ENCODE measurements at regions not wholly inside any gene's neighbourhood (a gene's known extent, or its start where the extent isn't known, plus 50 kb on each side); places are given as distances from the start of the nearest gene placed in this dataset.

- H2AFZ ChIP-seq (ENCODE audit: low read length), result no peak overlapping the region
Observed at GRCh38 chr16:13379266-13379665, 477.9 kb downstream of the SHISA9 start.

More at GRCh38 chr16:13379266-13379665, 477.9 kb downstream of the SHISA9 start:
- Histone ChIP-seq H3K4me3 (replicated peaks in 1 of 3; ENCODE audit: insufficient read depth in 1 of 3, low read depth in 2 of 3, low read length in 3 of 3) (no peak overlapping the region), H3K27ac (ENCODE audit: extremely low read length, insufficient read depth, low read length) (no peak overlapping the region), H4K20me1 (ENCODE audit: insufficient read depth, low read length) (no peaks in the 10 kb centered on the region), H3K36me3 (replicated peaks in 1 of 2; ENCODE audit: control insufficient read depth in 1 of 2, insufficient read depth in 2 of 2, low read length in 2 of 2) (no peaks in the 10 kb centered on the region), H3K4me1 (ENCODE audit: insufficient read depth, low read length) (no peaks in the 10 kb centered on the region), H3K79me2 (ENCODE audit: insufficient read depth, low read length) (no peaks in the 10 kb centered on the region), H3K9ac (ENCODE audit: insufficient read depth, low read depth, low read length) (no peak overlapping the region), H3K4me2 (ENCODE audit: low read depth, low read length) (no peak overlapping the region), H3K9me3 (ENCODE audit: low read length) (peaks cover 4% of the 10 kb centered on the region; the same call in 1 of the 2 replicates), H3K27me3 (ENCODE audit: control insufficient read depth in 1 of 2, insufficient read depth in 2 of 2, low read length in 2 of 2) (0 out of 5 replicates have a peak, but pooled peaks cover 0 to 4% of the 10 kb centered on the region in 2 experiments)
- BruUV-seq (replicated peaks), result no TSS peak
- intact Hi-C loops (cut with micrococcal nuclease; ENCODE audit: unreplicated experiment) (no loop called here), in situ Hi-C loops (cut with HindIII; ENCODE audit: extremely low pct_ligation_motif_present, low pct_unique_long_range_greater_than_20kb) (no loop called here)
- TF ChIP-seq MEIS2 (CRISPR knock-in tag; IDR thresholded peaks at IDR 0.05), result no peak
- TF ChIP-seq SNAPC4 (CRISPR knock-in tag; IDR thresholded peaks at IDR 0.05), result no peak
- TF ChIP-seq ZNF460 (CRISPR knock-in tag; IDR thresholded peaks at IDR 0.05; ENCODE audit: borderline replicate concordance), result no peak
- ATAC-seq (no peak), DNase-seq (ENCODE audit: low spot score) (no peak), FAIRE-seq (no peak)
- WGBS (ENCODE audit: low lambda C conversion rate), result 6% methylated on average over 3 of the region's 3 CpGs
- ChIA-PET POLR2A (no interaction called here), CTCF (ENCODE audit: low intra/inter-chr PET ratio, low total read pairs) (no interaction called here)
